ENCODE measurements at regions not wholly inside any gene's neighbourhood (a gene's known extent, or its start where the extent isn't known, plus 50 kb on each side); places are given as distances from the start of the nearest gene placed in this dataset.
"Not testable (repeated sequence)": the region's sequence is repeated elsewhere in the genome, so short reads cannot be mapped to it uniquely, and the experiment has no call there.

DNA sequence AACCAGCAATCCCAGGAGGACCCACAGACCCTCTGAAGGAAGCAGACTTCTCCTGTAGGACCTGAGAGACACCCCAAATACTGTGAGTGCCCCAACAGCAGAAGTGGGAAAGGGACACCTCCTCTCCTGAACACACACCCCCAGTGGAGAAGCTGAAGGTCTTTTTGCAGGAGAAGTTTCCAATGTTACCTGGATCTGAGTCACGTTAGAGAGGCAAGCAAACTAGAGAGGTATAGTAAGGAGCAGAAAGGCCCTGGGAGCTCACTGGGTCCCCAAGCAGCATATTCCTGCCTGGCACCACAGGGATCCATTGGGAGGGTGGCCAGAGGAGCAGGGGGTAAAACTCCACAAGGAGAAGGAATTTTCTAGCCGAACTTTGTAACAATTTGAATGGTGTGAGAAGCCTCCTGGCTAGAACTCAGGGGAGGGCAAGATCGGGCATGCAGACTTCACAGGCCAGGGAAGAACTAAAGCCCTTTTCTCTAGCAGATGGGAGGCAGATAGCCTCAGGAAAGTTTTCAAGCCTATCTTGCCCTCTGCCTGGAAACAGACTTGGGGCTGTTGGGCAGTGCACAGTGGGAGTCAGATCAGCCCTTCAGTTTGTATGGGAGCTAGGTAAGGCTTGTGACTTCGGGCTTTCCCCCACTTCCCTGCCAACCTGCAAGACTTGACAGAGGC lies 68.2 kb upstream of the SSTR4 start:
- H3K4me3 ChIP-seq (ENCODE audit: low read depth, low read length), result no peak overlapping the region
- TF ChIP-seq CTCF (IDR thresholded peaks at IDR 0.05; ENCODE audit: low read depth, low read length), result no peak
- in situ Hi-C loops (cut with HindIII; ENCODE audit: low sequenced_read_pairs), result no loop called here
- no peak for DNase-seq (ENCODE audit: low read depth, low spot score)

GRCh38 chr20:22967706-22968105 lies 67.4 kb upstream of the SSTR4 start:
- in situ Hi-C loops (cut with HindIII; ENCODE audit: low sequenced_read_pairs); H3K4me3 ChIP-seq (ENCODE audit: low read depth, low read length); DNase-seq (ENCODE audit: low read depth, low spot score): not testable (repeated sequence)

GRCh38 chr20:22969031-22969430 lies 66.1 kb upstream of the SSTR4 start:
- in situ Hi-C loops (cut with HindIII; ENCODE audit: low sequenced_read_pairs); H3K4me3 ChIP-seq (ENCODE audit: low read depth, low read length); DNase-seq (ENCODE audit: low read depth, low spot score): not testable (repeated sequence)

DNA sequence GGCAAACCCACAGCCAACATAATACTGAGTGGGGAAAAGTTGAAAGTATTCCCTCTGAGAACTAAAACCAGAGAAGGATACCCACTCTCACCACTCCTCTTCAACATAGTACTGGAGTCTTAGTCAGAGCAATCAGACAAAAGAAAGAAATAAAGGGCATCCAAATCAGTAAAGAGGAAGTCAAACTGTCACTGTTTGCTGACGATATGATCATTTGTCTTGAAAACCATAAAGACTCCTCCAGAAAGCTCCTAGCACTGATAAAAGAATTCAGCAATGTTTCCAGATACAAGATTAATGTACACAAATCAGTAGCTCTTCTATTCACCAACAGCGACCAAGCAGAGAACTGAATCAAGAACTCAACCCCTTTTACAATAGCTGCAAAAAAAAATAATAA lies 64.0 kb upstream of the SSTR4 start:
- H3K4me3 ChIP-seq (ENCODE audit: low read depth, low read length); in situ Hi-C loops (cut with HindIII; ENCODE audit: low sequenced_read_pairs): not testable (repeated sequence)

GRCh38 chr20:22974354-22974753 lies 60.8 kb upstream of the SSTR4 start:
- in situ Hi-C loops (cut with HindIII; ENCODE audit: low sequenced_read_pairs), result no loop called here
- DNase-seq (ENCODE audit: low read depth, low spot score), result no peak
- TF ChIP-seq CTCF (IDR thresholded peaks at IDR 0.05; ENCODE audit: low read depth, low read length), result peak; percentile 36
- H3K4me3 ChIP-seq (ENCODE audit: low read depth, low read length), result no peak overlapping the region

More for the DNA sequence above, 64.0 kb upstream of the SSTR4 start:
- DNase-seq (ENCODE audit: low read depth, low spot score), result not testable (repeated sequence)

DNA sequence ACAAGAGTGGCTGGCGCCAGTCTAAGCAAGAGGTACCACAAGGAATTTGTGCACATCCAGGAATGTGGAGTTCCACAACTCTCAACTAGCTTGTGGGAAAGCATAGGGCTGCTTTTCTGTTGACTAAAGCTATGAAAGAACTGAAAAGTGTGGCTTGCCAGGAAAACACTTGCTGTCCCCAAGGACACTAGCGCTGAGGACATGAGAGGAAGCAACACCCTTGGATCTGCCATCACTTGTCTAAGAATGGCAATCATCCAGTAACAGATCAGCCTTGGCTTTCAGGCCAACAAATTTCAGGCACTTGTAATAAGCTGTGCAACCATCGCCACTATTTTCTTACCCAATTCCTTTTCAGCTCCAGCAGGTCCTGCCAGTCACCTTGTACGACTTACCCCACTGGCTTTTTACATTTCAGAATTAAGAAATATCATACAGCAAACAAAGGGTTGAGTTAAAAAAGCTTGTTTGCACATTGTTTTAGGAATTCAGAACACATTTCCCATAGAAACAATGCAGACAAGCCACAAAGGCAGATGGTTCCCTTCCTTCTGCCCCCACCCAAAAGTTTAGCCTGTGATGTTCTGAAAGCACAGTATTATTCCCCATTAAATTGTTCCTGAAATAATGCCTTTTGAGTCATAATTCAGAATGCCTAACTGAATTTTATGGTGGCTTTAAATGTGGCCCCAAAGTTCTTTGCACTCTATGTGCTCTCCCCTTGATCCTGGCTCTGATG lies 57.9 kb upstream of the SSTR4 start:
- no peak for DNase-seq (ENCODE audit: low read depth, low spot score)

GRCh38 chr20:22984008-22984407 lies 51.1 kb upstream of the SSTR4 start:
- H3K4me3 ChIP-seq (ENCODE audit: low read depth, low read length), result no peak overlapping the region
- no peak for DNase-seq (ENCODE audit: low read depth, low spot score)
- no peak for TF ChIP-seq CTCF (IDR thresholded peaks at IDR 0.05; ENCODE audit: low read depth, low read length)
- in situ Hi-C loops (cut with HindIII; ENCODE audit: low sequenced_read_pairs), result no loop called here

More for the DNA sequence above, 57.9 kb upstream of the SSTR4 start:
- no peak for TF ChIP-seq CTCF (IDR thresholded peaks at IDR 0.05; ENCODE audit: low read depth, low read length)
- in situ Hi-C loops (cut with HindIII; ENCODE audit: low sequenced_read_pairs), result no loop called here
- H3K4me3 ChIP-seq (ENCODE audit: low read depth, low read length), result no peak overlapping the region

DNA sequence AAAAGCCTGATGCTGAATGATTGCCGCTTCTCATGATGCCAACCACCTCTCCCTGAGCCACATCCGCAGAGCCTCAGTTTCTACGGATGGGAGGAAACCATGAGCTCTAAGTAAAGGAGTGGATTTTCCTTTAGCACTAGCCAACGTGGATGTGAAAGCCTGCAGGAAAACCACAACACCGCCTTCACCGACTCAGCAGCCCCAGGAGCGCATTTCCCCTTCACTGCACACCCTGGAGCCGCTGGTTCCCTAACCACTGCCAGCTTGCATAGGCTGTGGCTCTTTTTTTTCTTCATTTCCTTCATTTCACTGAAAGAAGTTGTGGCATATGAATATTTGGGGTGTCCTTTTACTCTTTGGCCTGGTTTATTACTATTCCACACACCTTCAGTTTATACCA lies 50.5 kb upstream of the SSTR4 start:
- TF ChIP-seq CTCF (IDR thresholded peaks at IDR 0.05; ENCODE audit: low read depth, low read length), result no peak
- DNase-seq (ENCODE audit: low read depth, low spot score), result no peak
- no peak overlapping the region for H3K4me3 ChIP-seq (ENCODE audit: low read depth, low read length)
- in situ Hi-C loops (cut with HindIII; ENCODE audit: low sequenced_read_pairs), result no loop called here

Data from astrocyte of the spinal cord (primary cell).